Amygdala (tissue), 56 donors: ENCODE measurements at regions not wholly inside any gene's neighbourhood (a gene's known extent, or its start where the extent isn't known, plus 50 kb on each side); places are given as distances from the start of the nearest gene placed in this dataset.
"Not testable (repeated sequence)": the region's sequence is repeated elsewhere in the genome, so short reads cannot be mapped to it uniquely, and the experiment has no call there.

ENCODE experiments used
- DNase-seq, 56 donors: peaks; one replicate each; lab custom pipeline; 2025; lab: John Stamatoyannopoulos, UW

GRCh38 chr1:111063595-111063994 lies 76.3 kb downstream of the DRAM2 start:
- DNase-seq: no peak

- DNase-seq: no peak
Measured at GRCh38 chr1:111062624-111063023, 77.3 kb downstream of the DRAM2 start.

- no peak for DNase-seq
Measured at GRCh38 chr1:111062081-111062480, 77.8 kb downstream of the DRAM2 start.

GRCh38 chr1:111054656-111055055 lies 85.2 kb downstream of the DRAM2 start:
- no peak for DNase-seq

- no peak for DNase-seq
Measured at GRCh38 chr1:111052246-111052645, 87.6 kb downstream of the DRAM2 start.

- DNase-seq: not testable (repeated sequence)
Measured at GRCh38 chr1:111048253-111048652, 84.5 kb upstream of the LRIF1 start.

- no peak for DNase-seq
Measured at GRCh38 chr1:111045033-111045722, 81.5 kb upstream of the LRIF1 start.

GRCh38 chr1:111032295-111032897 lies 68.7 kb upstream of the LRIF1 start:
- peak in 2 of 56 donors; percentile 1 to 32 for DNase-seq

- DNase-seq: peak in 1 of 56 donors; percentile 18
Measured at GRCh38 chr1:111030590-111030989, 66.9 kb upstream of the LRIF1 start.

GRCh38 chr1:111025109-111025508 lies 61.4 kb upstream of the LRIF1 start:
- no peak for DNase-seq

- DNase-seq: no peak
Measured at GRCh38 chr1:111015222-111015621, 51.5 kb upstream of the LRIF1 start.
